B cell (primary cell): ENCODE measurements at regions not wholly inside any gene's neighbourhood (a gene's known extent, or its start where the extent isn't known, plus 50 kb on each side); places are given as distances from the start of the nearest gene placed in this dataset.

Experiments
- ATAC-seq: fragments of 200-7000 bp; cut with Tn5 transposase; one replicate; pipeline ENCODE4 v1.10.0; 2021; ENCODE audit warnings: low read depth, mild to moderate bottlenecking, moderate number of reproducible peaks, moderate library complexity
- CTCF ChIA-PET: fragments of 350-600 bp; sonication (Branson Sonifier 250); formaldehyde crosslinking; loops from one replicate; lab custom pipeline; 2021; ENCODE audit warnings: antibody characterized with exemption, inconsistent platforms; lab: Charles Lee
- POLR2A ChIA-PET: fragments of 350-600 bp; sonication (Branson Sonifier 250); formaldehyde crosslinking; loops from one replicate; lab custom pipeline; 2021; ENCODE audit warnings: antibody characterized with exemption; lab: Charles Lee
- DNase-seq: peaks from one replicate; pipeline ENCODE4 v3.0.0; 2013
- H2AFZ ChIP-seq: 2 replicates; pipeline ENCODE4 v1.6.1; 2012; ENCODE audit warnings: mild to moderate bottlenecking, low read depth, low read length; ENCODE audit not compliant: insufficient read depth, poor library complexity, severe bottlenecking
- H3K27ac ChIP-seq, 2 donors: 1 replicate in 1 of 2; 2 replicates in 1 of 2; pipeline ENCODE4 v1.5.1; 2012 to 2013; ENCODE audit warnings: low read length in 2 of 2, mild to moderate bottlenecking in 2 of 2, moderate library complexity in 1 of 2
- H3K27me3 ChIP-seq, 4 experiments: fragments of 200-600 bp in 1 of 4; sonication (generic) in 1 of 4; replicated peaks in 1 of 4; 1 replicate in 2 of 4; 2 replicates in 2 of 4; pipeline versions ENCODE4 v1.6.1 to v1.7.0; 2013 to 2016; ENCODE audit warnings: low read length in 3 of 4, mild to moderate bottlenecking in 2 of 4, mixed read lengths in 1 of 4, moderate library complexity in 1 of 4; ENCODE audit not compliant: insufficient read depth in 4 of 4, control insufficient read depth in 3 of 4; ENCODE audit errors: control extremely low read depth in 1 of 4
- H3K36me3 ChIP-seq, 2 experiments: replicated peaks in 1 of 2; 1 replicate in 1 of 2; 2 replicates in 1 of 2; pipeline versions ENCODE4 v1.6.1 to v1.7.1; 2013; ENCODE audit warnings: low read length in 1 of 2; ENCODE audit not compliant: insufficient read depth in 2 of 2, control insufficient read depth in 1 of 2; ENCODE audit errors: control extremely low read depth in 1 of 2, extremely low read depth in 1 of 2
- H3K4me1 ChIP-seq, 2 donors: fragments of 200-600 bp in 1 of 2; sonication (generic) in 1 of 2; 1 replicate in 1 of 2; 2 replicates in 1 of 2; pipeline versions ENCODE4 v1.5.1 to v1.6.1; 2013 to 2017; ENCODE audit warnings: low read length in 2 of 2; ENCODE audit not compliant: control insufficient read depth in 2 of 2, insufficient read depth in 2 of 2
- H3K4me2 ChIP-seq: replicated peaks from 2 replicates; pipeline ENCODE3; 2012; ENCODE audit warnings: mild to moderate bottlenecking, low read depth, low read length; ENCODE audit not compliant: poor library complexity, severe bottlenecking
- H3K4me3 ChIP-seq, 5 experiments: fragments of 200-600 bp in 1 of 5; sonication (generic) in 1 of 5; 1 replicate in 3 of 5; 2 replicates in 2 of 5; pipeline versions ENCODE4 v1.5.1 to v1.7.0; 2011 to 2016; ENCODE audit warnings: low read length in 4 of 5, mild to moderate bottlenecking in 4 of 5, low read depth in 2 of 5, control low read depth in 1 of 5, moderate library complexity in 1 of 5; ENCODE audit not compliant: insufficient read depth in 1 of 5; ENCODE audit errors: control extremely low read depth in 1 of 5, extremely low read depth in 1 of 5
- H3K79me2 ChIP-seq: fragments of 200-600 bp; sonication (generic); one replicate; pipeline ENCODE4 v1.6.0; 2016; ENCODE audit warnings: low read length; ENCODE audit not compliant: control insufficient read depth, insufficient read depth
- H3K9ac ChIP-seq: fragments of 200-600 bp; sonication (generic); 2 replicates; pipeline ENCODE4 v1.6.1; 2017; ENCODE audit warnings: mild to moderate bottlenecking, low read length, moderate library complexity
- H3K9me3 ChIP-seq, 3 donors: one replicate each; pipeline versions ENCODE4 v1.6.1 to v1.7.1; 2013; ENCODE audit warnings: low read length in 2 of 3; ENCODE audit not compliant: control insufficient read depth in 2 of 3, insufficient read depth in 1 of 3; ENCODE audit errors: control extremely low read depth in 1 of 3
- H4K20me1 ChIP-seq: 2 replicates; pipeline ENCODE4 v1.6.0; 2012; ENCODE audit warnings: mild to moderate bottlenecking, low read length; ENCODE audit not compliant: insufficient read depth, control insufficient read depth, poor library complexity, severe bottlenecking
- H3K27ac Mint-ChIP-seq: one replicate; pipeline ENCODE4 v1.8.0; 2021; ENCODE audit warnings: mixed read lengths
- H3K27me3 Mint-ChIP-seq: one replicate; pipeline ENCODE4 v1.8.0; 2021; ENCODE audit warnings: mixed read lengths
- H3K4me1 Mint-ChIP-seq: one replicate; pipeline ENCODE4 v1.8.0; 2021; ENCODE audit warnings: mixed read lengths
- H3K4me3 Mint-ChIP-seq: one replicate; pipeline ENCODE4 v1.8.0; 2021; ENCODE audit warnings: mixed read lengths
- H3K9me3 Mint-ChIP-seq: one replicate; pipeline ENCODE4 v1.8.0; 2022; ENCODE audit warnings: mixed read lengths; ENCODE audit not compliant: insufficient read depth
- EZH2 ChIP-seq: IDR thresholded peaks from 2 replicates; pipeline ENCODE4 v1.6.1; 2012; ENCODE audit warnings: borderline replicate concordance, low read depth, mild to moderate bottlenecking, moderate library complexity, low read length; ENCODE audit not compliant: insufficient read depth, poor library complexity, severe bottlenecking
- WGBS: methylation state at CpG from one replicate; pipeline ENCODE4 v1.1.5; 2013; ENCODE audit warnings: missing lambda C conversion rate; ENCODE audit not compliant: insufficient coverage; 5-methylcytosine and 5-hydroxymethylcytosine counted together
- intact Hi-C: fragments of 100-400 bp; cut with micrococcal nuclease; formaldehyde crosslinking; loops from one replicate; pipeline ENCODE4 v1.10.0; 2022
- TF ChIP-seq, protein P1 (sequence below): fragments of 200-600 bp; IDR thresholded peaks from one replicate; pipeline ENCODE4 v1.8.0; 2022; ENCODE audit warnings: antibody characterized with exemption, mild to moderate bottlenecking

DNA sequence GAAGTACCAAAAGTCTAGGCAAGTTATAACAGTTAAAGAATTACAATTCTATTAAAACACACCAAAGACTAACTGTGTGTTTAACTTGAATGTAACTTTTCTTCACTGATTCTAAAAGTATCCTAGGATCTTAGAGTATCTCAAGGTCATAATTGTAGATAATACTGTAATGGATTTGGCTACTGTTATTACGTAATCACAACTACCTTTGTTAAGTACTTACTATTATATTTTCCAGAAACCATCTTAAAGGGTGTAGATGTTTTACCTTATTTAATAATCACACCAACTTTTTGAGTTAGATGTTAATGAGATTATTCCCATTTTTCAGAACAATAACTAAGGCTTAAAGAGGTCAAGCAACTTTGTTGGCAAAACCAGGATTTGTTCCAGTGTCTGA lies 161.3 kb upstream of the REG3A start:
- Histone ChIP-seq H3K9me3 (peaks cover 0 to 4% (median 0%) of the 10 kb centered on the region in 3 donors), H3K79me2 (no peaks in the 10 kb centered on the region), H3K4me2 (no peak overlapping the region), H3K27me3 (no peaks in the 10 kb centered on the region), H3K9ac (no peak overlapping the region), H3K4me3 (no peak overlapping the region), H4K20me1 (no peaks in the 10 kb centered on the region), H3K4me1 (no peaks in the 10 kb centered on the region), H3K36me3 (no peaks in the 10 kb centered on the region), H3K27ac (no peak overlapping the region), H2AFZ (no peak overlapping the region)
- DNase-seq (no peak), ATAC-seq (no peak)
- no CpG with 5 or more reads among the region's 1 CpG for WGBS
- TF ChIP-seq EZH2: no peak
- TF ChIP-seq, protein P1, sequence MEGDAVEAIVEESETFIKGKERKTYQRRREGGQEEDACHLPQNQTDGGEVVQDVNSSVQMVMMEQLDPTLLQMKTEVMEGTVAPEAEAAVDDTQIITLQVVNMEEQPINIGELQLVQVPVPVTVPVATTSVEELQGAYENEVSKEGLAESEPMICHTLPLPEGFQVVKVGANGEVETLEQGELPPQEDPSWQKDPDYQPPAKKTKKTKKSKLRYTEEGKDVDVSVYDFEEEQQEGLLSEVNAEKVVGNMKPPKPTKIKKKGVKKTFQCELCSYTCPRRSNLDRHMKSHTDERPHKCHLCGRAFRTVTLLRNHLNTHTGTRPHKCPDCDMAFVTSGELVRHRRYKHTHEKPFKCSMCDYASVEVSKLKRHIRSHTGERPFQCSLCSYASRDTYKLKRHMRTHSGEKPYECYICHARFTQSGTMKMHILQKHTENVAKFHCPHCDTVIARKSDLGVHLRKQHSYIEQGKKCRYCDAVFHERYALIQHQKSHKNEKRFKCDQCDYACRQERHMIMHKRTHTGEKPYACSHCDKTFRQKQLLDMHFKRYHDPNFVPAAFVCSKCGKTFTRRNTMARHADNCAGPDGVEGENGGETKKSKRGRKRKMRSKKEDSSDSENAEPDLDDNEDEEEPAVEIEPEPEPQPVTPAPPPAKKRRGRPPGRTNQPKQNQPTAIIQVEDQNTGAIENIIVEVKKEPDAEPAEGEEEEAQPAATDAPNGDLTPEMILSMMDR: no peak
- Mint-ChIP-seq H3K27me3 (no peaks in the 10 kb centered on the region), H3K9me3 (peaks cover 4% of the 10 kb centered on the region), H3K4me1 (no peaks in the 10 kb centered on the region), H3K27ac (no peak overlapping the region), H3K4me3 (no peak overlapping the region)
- ChIA-PET POLR2A (no interaction called here), CTCF (no interaction called here)
- intact Hi-C loops: no loop called here

DNA sequence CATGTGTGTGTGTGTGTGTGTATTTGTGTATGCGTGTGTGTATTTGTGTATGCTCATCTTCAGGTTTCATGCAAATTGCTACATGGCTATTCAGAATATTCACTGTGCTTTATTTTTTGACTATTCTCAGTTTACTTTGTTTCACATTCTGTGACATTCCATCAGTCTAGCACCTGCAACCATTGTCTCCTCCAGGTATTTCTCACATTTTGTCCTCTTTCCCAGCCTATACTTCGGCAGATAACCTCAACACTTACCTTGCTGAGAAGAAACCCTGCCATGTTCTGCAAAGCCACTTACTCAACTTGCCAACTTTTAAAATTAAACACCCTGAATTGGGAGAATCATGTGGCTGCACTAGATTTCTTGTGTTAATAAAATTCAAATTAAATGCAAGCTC lies 135.4 kb upstream of the REG3A start:
- H3K9ac ChIP-seq: no peak overlapping the region
- Mint-ChIP-seq H3K4me3 (no peak overlapping the region), H3K27ac (no peak overlapping the region), H3K27me3 (no peaks in the 10 kb centered on the region), H3K4me1 (no peaks in the 10 kb centered on the region), H3K9me3 (peaks cover 4% of the 10 kb centered on the region)
- intact Hi-C loops: no loop called here
- no peaks in the 10 kb centered on the region for H3K27me3 ChIP-seq
- no peaks in the 10 kb centered on the region for H3K36me3 ChIP-seq
- H3K79me2 ChIP-seq: no peaks in the 10 kb centered on the region
- no peaks in the 10 kb centered on the region for H3K4me1 ChIP-seq
- H4K20me1 ChIP-seq: no peaks in the 10 kb centered on the region
- POLR2A ChIA-PET: no interaction called here
- WGBS: 100% methylated on average over 1 of the region's 2 CpGs
- no peak overlapping the region for H3K4me2 ChIP-seq
- ATAC-seq (no peak), DNase-seq (no peak)
- peaks cover 0 to 6% (median 0%) of the 10 kb centered on the region in 3 donors for H3K9me3 ChIP-seq
- no peak overlapping the region for H3K27ac ChIP-seq
- TF ChIP-seq, protein P1: no peak
- TF ChIP-seq EZH2: no peak
- no peak overlapping the region for H3K4me3 ChIP-seq
- no peak overlapping the region for H2AFZ ChIP-seq
- CTCF ChIA-PET: no interaction called here
